ENCODE measurements at regions not wholly inside any gene's neighbourhood (a gene's known extent, or its start where the extent isn't known, plus 50 kb on each side); places are given as distances from the start of the nearest gene placed in this dataset.

GRCh38 chr2:45285771-45286390 is 276.6 kb upstream of the SIX2 start:
- no peak overlapping the region for H3K4me3 ChIP-seq (ENCODE audit: low read length)
- no peaks in the 10 kb centered on the region for H3K27me3 ChIP-seq (ENCODE audit: insufficient read depth, low read length)
- H3K9me3 ChIP-seq (ENCODE audit: low read depth, low read length): no peaks in the 10 kb centered on the region
- no peaks in the 10 kb centered on the region for H3K4me1 ChIP-seq (ENCODE audit: insufficient read depth, low read length)

- Histone ChIP-seq H3K4me1 (ENCODE audit: insufficient read depth, low read length) (no peaks in the 10 kb centered on the region), H3K27me3 (ENCODE audit: insufficient read depth, low read length) (no peaks in the 10 kb centered on the region)
Measured at GRCh38 chr2:45285311-45285710, 276.1 kb upstream of the SIX2 start.

GRCh38 chr2:45284621-45284995 is 275.4 kb upstream of the SIX2 start:
- no peaks in the 10 kb centered on the region for H3K4me1 ChIP-seq (ENCODE audit: insufficient read depth, low read length)
- H3K27me3 ChIP-seq (ENCODE audit: insufficient read depth, low read length): no peaks in the 10 kb centered on the region
- no peaks in the 10 kb centered on the region for H3K9me3 ChIP-seq (ENCODE audit: low read depth, low read length)
- H3K4me3 ChIP-seq (ENCODE audit: low read length): no peak overlapping the region

More at GRCh38 chr2:45285311-45285710, 276.1 kb upstream of the SIX2 start:
- Histone ChIP-seq H3K9me3 (ENCODE audit: low read depth, low read length) (no peaks in the 10 kb centered on the region), H3K4me3 (ENCODE audit: low read length) (no peak overlapping the region)

- H3K27me3 ChIP-seq (ENCODE audit: insufficient read depth, low read length): no peaks in the 10 kb centered on the region
- H3K4me1 ChIP-seq (ENCODE audit: insufficient read depth, low read length): no peaks in the 10 kb centered on the region
- no peaks in the 10 kb centered on the region for H3K9me3 ChIP-seq (ENCODE audit: low read depth, low read length)
- H3K4me3 ChIP-seq (ENCODE audit: low read length): no peak overlapping the region
Measured at GRCh38 chr2:45283764-45284620, 274.7 kb upstream of the SIX2 start.

GRCh38 chr2:45282646-45283045 is 273.4 kb upstream of the SIX2 start:
- Histone ChIP-seq H3K4me3 (ENCODE audit: low read length) (no peak overlapping the region), H3K4me1 (ENCODE audit: insufficient read depth, low read length) (no peaks in the 10 kb centered on the region), H3K9me3 (ENCODE audit: low read depth, low read length) (no peaks in the 10 kb centered on the region), H3K27me3 (ENCODE audit: insufficient read depth, low read length) (no peaks in the 10 kb centered on the region)

GRCh38 chr2:45281311-45281710 is 272.1 kb upstream of the SIX2 start:
- H3K27me3 ChIP-seq (ENCODE audit: insufficient read depth, low read length): no peaks in the 10 kb centered on the region
- no peaks in the 10 kb centered on the region for H3K9me3 ChIP-seq (ENCODE audit: low read depth, low read length)
- H3K4me3 ChIP-seq (ENCODE audit: low read length): no peak overlapping the region
- H3K4me1 ChIP-seq (ENCODE audit: insufficient read depth, low read length): no peaks in the 10 kb centered on the region

- H3K4me3 ChIP-seq (ENCODE audit: low read length): no peak overlapping the region
- no peaks in the 10 kb centered on the region for H3K4me1 ChIP-seq (ENCODE audit: insufficient read depth, low read length)
- H3K9me3 ChIP-seq (ENCODE audit: low read depth, low read length): no peaks in the 10 kb centered on the region
- H3K27me3 ChIP-seq (ENCODE audit: insufficient read depth, low read length): no peaks in the 10 kb centered on the region
Measured at GRCh38 chr2:45280794-45281193, 271.5 kb upstream of the SIX2 start.

GRCh38 chr2:45279356-45279755 is 270.1 kb upstream of the SIX2 start:
- Histone ChIP-seq H3K27me3 (ENCODE audit: insufficient read depth, low read length) (no peaks in the 10 kb centered on the region), H3K4me3 (ENCODE audit: low read length) (no peak overlapping the region), H3K4me1 (ENCODE audit: insufficient read depth, low read length) (no peaks in the 10 kb centered on the region), H3K9me3 (ENCODE audit: low read depth, low read length) (no peaks in the 10 kb centered on the region)

- no peaks in the 10 kb centered on the region for H3K27me3 ChIP-seq (ENCODE audit: insufficient read depth, low read length)
- no peaks in the 10 kb centered on the region for H3K4me1 ChIP-seq (ENCODE audit: insufficient read depth, low read length)
- H3K4me3 ChIP-seq (ENCODE audit: low read length): no peak overlapping the region
- H3K9me3 ChIP-seq (ENCODE audit: low read depth, low read length): no peaks in the 10 kb centered on the region
Measured at GRCh38 chr2:45278365-45279078, 269.3 kb upstream of the SIX2 start.

- no peaks in the 10 kb centered on the region for H3K4me1 ChIP-seq (ENCODE audit: insufficient read depth, low read length)
- H3K27me3 ChIP-seq (ENCODE audit: insufficient read depth, low read length): no peaks in the 10 kb centered on the region
- no peak overlapping the region for H3K4me3 ChIP-seq (ENCODE audit: low read length)
- no peaks in the 10 kb centered on the region for H3K9me3 ChIP-seq (ENCODE audit: low read depth, low read length)
Measured at GRCh38 chr2:45276914-45277313, 267.7 kb upstream of the SIX2 start.

GRCh38 chr2:45275806-45276205 is 266.6 kb upstream of the SIX2 start:
- no peaks in the 10 kb centered on the region for H3K4me1 ChIP-seq (ENCODE audit: insufficient read depth, low read length)
- no peaks in the 10 kb centered on the region for H3K9me3 ChIP-seq (ENCODE audit: low read depth, low read length)
- no peak overlapping the region for H3K4me3 ChIP-seq (ENCODE audit: low read length)
- H3K27me3 ChIP-seq (ENCODE audit: insufficient read depth, low read length): no peaks in the 10 kb centered on the region

GRCh38 chr2:45275242-45275805 is 266.1 kb upstream of the SIX2 start:
- Histone ChIP-seq H3K4me1 (ENCODE audit: insufficient read depth, low read length) (no peaks in the 10 kb centered on the region), H3K27me3 (ENCODE audit: insufficient read depth, low read length) (no peaks in the 10 kb centered on the region), H3K4me3 (ENCODE audit: low read length) (no peak overlapping the region), H3K9me3 (ENCODE audit: low read depth, low read length) (no peaks in the 10 kb centered on the region)

- Histone ChIP-seq H3K27me3 (ENCODE audit: insufficient read depth, low read length) (no peaks in the 10 kb centered on the region), H3K9me3 (ENCODE audit: low read depth, low read length) (no peaks in the 10 kb centered on the region), H3K4me3 (ENCODE audit: low read length) (no peak overlapping the region), H3K4me1 (ENCODE audit: insufficient read depth, low read length) (no peaks in the 10 kb centered on the region)
Measured at GRCh38 chr2:45274250-45274926, 265.1 kb upstream of the SIX2 start.

- Histone ChIP-seq H3K4me1 (ENCODE audit: insufficient read depth, low read length) (no peaks in the 10 kb centered on the region), H3K27me3 (ENCODE audit: insufficient read depth, low read length) (no peaks in the 10 kb centered on the region), H3K9me3 (ENCODE audit: low read depth, low read length) (no peaks in the 10 kb centered on the region), H3K4me3 (ENCODE audit: low read length) (no peak overlapping the region)
Measured at GRCh38 chr2:45273412-45274249, 264.4 kb upstream of the SIX2 start.
